ENCODE measurements at regions not wholly inside any gene's neighbourhood (a gene's known extent, or its start where the extent isn't known, plus 50 kb on each side); places are given as distances from the start of the nearest gene placed in this dataset.

DNA sequence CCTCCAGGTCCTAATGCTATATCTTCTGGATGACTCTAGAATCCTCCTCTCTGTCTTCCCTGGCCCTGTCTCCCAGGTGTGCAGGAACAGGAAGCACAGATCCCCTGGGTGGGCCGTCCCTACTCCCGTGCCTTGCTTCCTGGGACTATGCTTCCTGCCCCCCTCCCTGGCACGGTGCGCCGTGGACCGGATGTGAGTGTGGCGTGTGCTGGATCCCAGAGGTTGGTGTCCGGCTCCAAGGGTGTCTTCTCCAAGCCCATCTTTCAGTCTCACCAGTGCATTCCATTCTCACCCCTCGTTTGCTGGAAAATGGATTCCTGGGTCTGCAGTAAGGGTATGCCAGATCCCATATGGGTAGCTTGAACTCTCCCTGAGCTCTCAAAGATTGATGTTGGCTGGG lies 144.4 kb upstream of the TWIST2 start:
- Histone ChIP-seq H3K4me3 (replicated peaks; ENCODE audit: insufficient read depth, low read length) (no peak overlapping the region), H3K27ac (replicated peaks) (no peak overlapping the region), H3K27me3 (ENCODE audit: insufficient read depth, poor library complexity, severe bottlenecking) (no peaks in the 10 kb centered on the region)
- TF ChIP-seq, protein P1, sequence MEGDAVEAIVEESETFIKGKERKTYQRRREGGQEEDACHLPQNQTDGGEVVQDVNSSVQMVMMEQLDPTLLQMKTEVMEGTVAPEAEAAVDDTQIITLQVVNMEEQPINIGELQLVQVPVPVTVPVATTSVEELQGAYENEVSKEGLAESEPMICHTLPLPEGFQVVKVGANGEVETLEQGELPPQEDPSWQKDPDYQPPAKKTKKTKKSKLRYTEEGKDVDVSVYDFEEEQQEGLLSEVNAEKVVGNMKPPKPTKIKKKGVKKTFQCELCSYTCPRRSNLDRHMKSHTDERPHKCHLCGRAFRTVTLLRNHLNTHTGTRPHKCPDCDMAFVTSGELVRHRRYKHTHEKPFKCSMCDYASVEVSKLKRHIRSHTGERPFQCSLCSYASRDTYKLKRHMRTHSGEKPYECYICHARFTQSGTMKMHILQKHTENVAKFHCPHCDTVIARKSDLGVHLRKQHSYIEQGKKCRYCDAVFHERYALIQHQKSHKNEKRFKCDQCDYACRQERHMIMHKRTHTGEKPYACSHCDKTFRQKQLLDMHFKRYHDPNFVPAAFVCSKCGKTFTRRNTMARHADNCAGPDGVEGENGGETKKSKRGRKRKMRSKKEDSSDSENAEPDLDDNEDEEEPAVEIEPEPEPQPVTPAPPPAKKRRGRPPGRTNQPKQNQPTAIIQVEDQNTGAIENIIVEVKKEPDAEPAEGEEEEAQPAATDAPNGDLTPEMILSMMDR (IDR thresholded peaks at IDR 0.05; ENCODE audit: insufficient read depth, low read length) = no peak
- TF ChIP-seq GABPA (IDR thresholded peaks at IDR 0.05; ENCODE audit: low read depth) (no peak), POLR2AphosphoS5 (IDR thresholded peaks at IDR 0.05; ENCODE audit: low read depth) (no peak), SPI1 (IDR thresholded peaks at IDR 0.05; ENCODE audit: borderline replicate concordance, low read depth) (no peak)
- TF ChIP-seq, protein P2, sequence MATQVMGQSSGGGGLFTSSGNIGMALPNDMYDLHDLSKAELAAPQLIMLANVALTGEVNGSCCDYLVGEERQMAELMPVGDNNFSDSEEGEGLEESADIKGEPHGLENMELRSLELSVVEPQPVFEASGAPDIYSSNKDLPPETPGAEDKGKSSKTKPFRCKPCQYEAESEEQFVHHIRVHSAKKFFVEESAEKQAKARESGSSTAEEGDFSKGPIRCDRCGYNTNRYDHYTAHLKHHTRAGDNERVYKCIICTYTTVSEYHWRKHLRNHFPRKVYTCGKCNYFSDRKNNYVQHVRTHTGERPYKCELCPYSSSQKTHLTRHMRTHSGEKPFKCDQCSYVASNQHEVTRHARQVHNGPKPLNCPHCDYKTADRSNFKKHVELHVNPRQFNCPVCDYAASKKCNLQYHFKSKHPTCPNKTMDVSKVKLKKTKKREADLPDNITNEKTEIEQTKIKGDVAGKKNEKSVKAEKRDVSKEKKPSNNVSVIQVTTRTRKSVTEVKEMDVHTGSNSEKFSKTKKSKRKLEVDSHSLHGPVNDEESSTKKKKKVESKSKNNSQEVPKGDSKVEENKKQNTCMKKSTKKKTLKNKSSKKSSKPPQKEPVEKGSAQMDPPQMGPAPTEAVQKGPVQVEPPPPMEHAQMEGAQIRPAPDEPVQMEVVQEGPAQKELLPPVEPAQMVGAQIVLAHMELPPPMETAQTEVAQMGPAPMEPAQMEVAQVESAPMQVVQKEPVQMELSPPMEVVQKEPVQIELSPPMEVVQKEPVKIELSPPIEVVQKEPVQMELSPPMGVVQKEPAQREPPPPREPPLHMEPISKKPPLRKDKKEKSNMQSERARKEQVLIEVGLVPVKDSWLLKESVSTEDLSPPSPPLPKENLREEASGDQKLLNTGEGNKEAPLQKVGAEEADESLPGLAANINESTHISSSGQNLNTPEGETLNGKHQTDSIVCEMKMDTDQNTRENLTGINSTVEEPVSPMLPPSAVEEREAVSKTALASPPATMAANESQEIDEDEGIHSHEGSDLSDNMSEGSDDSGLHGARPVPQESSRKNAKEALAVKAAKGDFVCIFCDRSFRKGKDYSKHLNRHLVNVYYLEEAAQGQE (IDR thresholded peaks at IDR 0.05; ENCODE audit: insufficient replicate concordance, low read depth) = no peak
- no peak for DNase-seq (ENCODE audit: low read depth in 1 of 2, low spot score in 1 of 2)

DNA sequence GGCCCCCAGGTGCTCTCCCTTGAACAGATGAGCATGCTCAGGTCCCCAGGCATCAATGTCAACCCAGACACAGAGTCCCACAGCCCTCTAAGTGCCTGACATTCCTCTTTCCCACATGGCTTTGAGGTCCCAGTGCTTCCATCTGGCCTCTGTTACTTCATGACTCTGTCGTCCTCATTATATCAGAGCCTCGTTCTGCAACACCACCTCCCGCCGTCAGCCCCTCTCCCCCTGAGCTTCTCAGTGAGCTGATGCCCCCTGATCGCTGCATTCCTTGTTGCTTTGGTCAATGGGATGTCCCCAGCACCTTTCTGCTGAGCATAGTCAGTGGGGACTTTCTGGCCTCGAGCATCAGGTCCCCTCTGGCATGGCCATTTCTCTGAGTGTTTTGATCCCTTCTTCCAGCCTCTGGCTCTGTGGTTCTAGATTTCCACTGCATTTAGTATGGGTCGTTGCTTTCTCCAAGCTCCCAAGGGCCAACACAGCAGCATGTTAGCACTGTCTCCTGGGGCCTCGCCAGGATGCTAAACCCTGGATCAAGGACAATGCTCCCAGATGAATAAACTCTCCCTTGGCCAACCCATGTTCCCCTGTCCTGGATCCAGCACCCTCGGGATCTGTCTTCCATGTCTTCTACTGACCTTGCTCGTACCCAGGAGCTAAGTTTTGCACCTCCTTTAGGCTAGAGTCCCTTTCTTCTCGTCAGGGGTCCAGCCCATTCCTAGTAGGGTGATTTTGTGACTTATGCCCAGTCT lies 143.2 kb upstream of the TWIST2 start:
- DNase-seq (ENCODE audit: low read depth in 1 of 2, low spot score in 1 of 2) = no peak
- Histone ChIP-seq H3K4me3 (replicated peaks; ENCODE audit: insufficient read depth, low read length) (no peak overlapping the region), H3K27me3 (ENCODE audit: insufficient read depth, poor library complexity, severe bottlenecking) (no peaks in the 10 kb centered on the region), H3K27ac (replicated peaks) (no peak overlapping the region)
- TF ChIP-seq POLR2AphosphoS5 (IDR thresholded peaks at IDR 0.05; ENCODE audit: low read depth) (no peak), SPI1 (IDR thresholded peaks at IDR 0.05; ENCODE audit: borderline replicate concordance, low read depth) (no peak), GABPA (IDR thresholded peaks at IDR 0.05; ENCODE audit: low read depth) (no peak)
- TF ChIP-seq, protein P2 (IDR thresholded peaks at IDR 0.05; ENCODE audit: insufficient replicate concordance, low read depth) = no peak
- TF ChIP-seq, protein P1 (IDR thresholded peaks at IDR 0.05; ENCODE audit: insufficient read depth, low read length) = no peak

DNA sequence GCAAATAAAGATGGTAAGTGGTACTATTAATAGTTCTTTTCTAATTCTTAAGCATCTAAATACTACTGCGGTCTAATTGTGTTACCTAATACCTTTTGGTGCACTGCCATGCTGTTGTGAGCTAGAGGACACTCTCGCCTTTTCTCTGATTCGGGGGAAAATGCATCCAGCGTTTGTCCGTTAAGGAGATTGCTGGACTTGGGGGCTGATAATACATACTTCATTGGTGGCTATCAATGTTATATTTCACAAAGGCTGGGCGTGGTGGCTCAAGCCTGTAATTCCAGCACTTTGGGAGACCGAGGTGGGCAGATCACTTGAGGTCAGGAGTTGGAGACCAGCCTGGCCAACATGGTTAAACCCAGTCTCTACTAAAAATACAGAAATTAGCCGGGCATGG lies 141.7 kb upstream of the TWIST2 start:
- no peak overlapping the region for H3K27ac ChIP-seq (replicated peaks)
- no peak for DNase-seq (ENCODE audit: low read depth in 1 of 2, low spot score in 1 of 2)
- TF ChIP-seq SPI1 (IDR thresholded peaks at IDR 0.05; ENCODE audit: borderline replicate concordance, low read depth) (no peak), GABPA (IDR thresholded peaks at IDR 0.05; ENCODE audit: low read depth) (no peak), POLR2AphosphoS5 (IDR thresholded peaks at IDR 0.05; ENCODE audit: low read depth) (no peak)
- TF ChIP-seq, protein P2 (IDR thresholded peaks at IDR 0.05; ENCODE audit: insufficient replicate concordance, low read depth) = no peak
- TF ChIP-seq, protein P1 (IDR thresholded peaks at IDR 0.05; ENCODE audit: insufficient read depth, low read length) = no peak
- no peaks in the 10 kb centered on the region for H3K27me3 ChIP-seq (ENCODE audit: insufficient read depth, poor library complexity, severe bottlenecking)
- no peak overlapping the region for H3K4me3 ChIP-seq (replicated peaks; ENCODE audit: insufficient read depth, low read length)

Data from HL-60 (cell line).